ENCODE measurements at regions not wholly inside any gene's neighbourhood (a gene's known extent, or its start where the extent isn't known, plus 50 kb on each side); places are given as distances from the start of the nearest gene placed in this dataset.
A peak's percentile ranks its signal among the peaks of the same experiment; 100 is the strongest.

DNA sequence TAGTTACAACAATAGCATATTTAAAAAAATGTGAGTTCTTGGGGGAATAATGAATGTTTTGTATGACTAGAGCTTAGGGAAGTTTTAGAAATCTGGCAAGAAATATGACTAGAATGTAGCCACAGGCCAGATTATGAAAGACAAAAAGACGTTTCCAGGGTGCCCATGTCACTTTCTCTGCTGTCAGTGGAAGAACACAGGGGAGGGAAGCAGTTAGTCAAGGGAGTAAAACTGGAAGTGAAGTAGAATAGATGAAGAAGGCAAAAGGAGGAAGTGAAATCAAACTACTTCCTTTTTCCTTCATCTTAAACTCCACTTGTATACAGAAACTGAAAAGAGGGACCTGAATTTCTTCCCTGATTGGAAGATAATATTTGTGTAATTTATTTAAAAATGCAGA lies 81.2 kb upstream of the ATP2B1 start:
- peak; percentile 36 for DNase-seq (ENCODE audit: low read depth)
- H3K4me3 ChIP-seq (ENCODE audit: low read depth, low read length) = no peak overlapping the region
- TF ChIP-seq, protein P1, sequence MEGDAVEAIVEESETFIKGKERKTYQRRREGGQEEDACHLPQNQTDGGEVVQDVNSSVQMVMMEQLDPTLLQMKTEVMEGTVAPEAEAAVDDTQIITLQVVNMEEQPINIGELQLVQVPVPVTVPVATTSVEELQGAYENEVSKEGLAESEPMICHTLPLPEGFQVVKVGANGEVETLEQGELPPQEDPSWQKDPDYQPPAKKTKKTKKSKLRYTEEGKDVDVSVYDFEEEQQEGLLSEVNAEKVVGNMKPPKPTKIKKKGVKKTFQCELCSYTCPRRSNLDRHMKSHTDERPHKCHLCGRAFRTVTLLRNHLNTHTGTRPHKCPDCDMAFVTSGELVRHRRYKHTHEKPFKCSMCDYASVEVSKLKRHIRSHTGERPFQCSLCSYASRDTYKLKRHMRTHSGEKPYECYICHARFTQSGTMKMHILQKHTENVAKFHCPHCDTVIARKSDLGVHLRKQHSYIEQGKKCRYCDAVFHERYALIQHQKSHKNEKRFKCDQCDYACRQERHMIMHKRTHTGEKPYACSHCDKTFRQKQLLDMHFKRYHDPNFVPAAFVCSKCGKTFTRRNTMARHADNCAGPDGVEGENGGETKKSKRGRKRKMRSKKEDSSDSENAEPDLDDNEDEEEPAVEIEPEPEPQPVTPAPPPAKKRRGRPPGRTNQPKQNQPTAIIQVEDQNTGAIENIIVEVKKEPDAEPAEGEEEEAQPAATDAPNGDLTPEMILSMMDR (IDR thresholded peaks at IDR 0.05; ENCODE audit: insufficient read depth, low read depth, low read length, missing control alignments) = no peak

GRCh38 chr12:89787763-89788162 lies 79.1 kb upstream of the ATP2B1 start:
- no peak for DNase-seq (ENCODE audit: low read depth)
- TF ChIP-seq, protein P1 (IDR thresholded peaks at IDR 0.05; ENCODE audit: insufficient read depth, low read depth, low read length, missing control alignments) = no peak

GRCh38 chr12:89786177-89786810 lies 77.7 kb upstream of the ATP2B1 start:
- no peak overlapping the region for H3K4me3 ChIP-seq (ENCODE audit: low read depth, low read length)
- TF ChIP-seq, protein P1 (IDR thresholded peaks at IDR 0.05; ENCODE audit: insufficient read depth, low read depth, low read length, missing control alignments) = no peak

More at GRCh38 chr12:89787763-89788162, 79.1 kb upstream of the ATP2B1 start:
- no peak overlapping the region for H3K4me3 ChIP-seq (ENCODE audit: low read depth, low read length)

GRCh38 chr12:89783359-89784060 lies 74.9 kb upstream of the ATP2B1 start:
- TF ChIP-seq, protein P1 (IDR thresholded peaks at IDR 0.05; ENCODE audit: insufficient read depth, low read depth, low read length, missing control alignments) = no peak
- no peak overlapping the region for H3K4me3 ChIP-seq (ENCODE audit: low read depth, low read length)
- peak; percentile 12 for DNase-seq (ENCODE audit: low read depth)

More at GRCh38 chr12:89786177-89786810, 77.7 kb upstream of the ATP2B1 start:
- DNase-seq (ENCODE audit: low read depth) = no peak

DNA sequence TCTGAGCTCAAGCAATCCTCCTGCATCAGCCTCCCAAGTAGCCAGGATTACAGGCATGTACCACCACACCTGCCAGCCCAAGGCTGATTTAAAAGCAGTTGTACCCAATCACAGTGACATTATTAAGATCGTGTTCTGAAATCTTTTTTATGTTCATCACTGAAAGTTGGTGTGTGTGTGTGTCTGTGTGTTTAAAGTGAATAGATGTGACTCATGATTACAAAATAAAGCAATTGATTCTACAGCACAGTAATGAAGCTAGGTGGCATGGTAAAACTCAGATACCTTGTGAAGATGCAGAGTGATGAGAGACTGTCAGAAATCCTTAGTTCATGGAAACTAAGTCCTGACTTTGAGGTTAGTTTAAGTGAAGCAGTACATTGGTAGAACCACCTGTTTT lies 74.2 kb upstream of the ATP2B1 start:
- TF ChIP-seq, protein P1 (IDR thresholded peaks at IDR 0.05; ENCODE audit: insufficient read depth, low read depth, low read length, missing control alignments) = no peak
- no peak overlapping the region for H3K4me3 ChIP-seq (ENCODE audit: low read depth, low read length)
- no peak for DNase-seq (ENCODE audit: low read depth)

GRCh38 chr12:89781946-89782550 lies 73.4 kb upstream of the ATP2B1 start:
- DNase-seq (ENCODE audit: low read depth) = no peak
- TF ChIP-seq, protein P1 (IDR thresholded peaks at IDR 0.05; ENCODE audit: insufficient read depth, low read depth, low read length, missing control alignments) = no peak
- no peak overlapping the region for H3K4me3 ChIP-seq (ENCODE audit: low read depth, low read length)
